GM21737 (cell line): ENCODE measurements at regions not wholly inside any gene's neighbourhood (a gene's known extent, or its start where the extent isn't known, plus 50 kb on each side); places are given as distances from the start of the nearest gene placed in this dataset.
"Not testable (repeated sequence)": the region's sequence is repeated elsewhere in the genome, so short reads cannot be mapped to it uniquely, and the experiment has no call there.

ENCODE experiments used
- ATAC-seq: cut with Tn5 transposase; IDR thresholded peaks from one replicate; pipeline ENCODE4 v1.9.1; 2021; ENCODE audit warnings: mild to moderate bottlenecking, moderate library complexity; ENCODE audit not compliant: unreplicated experiment

DNA sequence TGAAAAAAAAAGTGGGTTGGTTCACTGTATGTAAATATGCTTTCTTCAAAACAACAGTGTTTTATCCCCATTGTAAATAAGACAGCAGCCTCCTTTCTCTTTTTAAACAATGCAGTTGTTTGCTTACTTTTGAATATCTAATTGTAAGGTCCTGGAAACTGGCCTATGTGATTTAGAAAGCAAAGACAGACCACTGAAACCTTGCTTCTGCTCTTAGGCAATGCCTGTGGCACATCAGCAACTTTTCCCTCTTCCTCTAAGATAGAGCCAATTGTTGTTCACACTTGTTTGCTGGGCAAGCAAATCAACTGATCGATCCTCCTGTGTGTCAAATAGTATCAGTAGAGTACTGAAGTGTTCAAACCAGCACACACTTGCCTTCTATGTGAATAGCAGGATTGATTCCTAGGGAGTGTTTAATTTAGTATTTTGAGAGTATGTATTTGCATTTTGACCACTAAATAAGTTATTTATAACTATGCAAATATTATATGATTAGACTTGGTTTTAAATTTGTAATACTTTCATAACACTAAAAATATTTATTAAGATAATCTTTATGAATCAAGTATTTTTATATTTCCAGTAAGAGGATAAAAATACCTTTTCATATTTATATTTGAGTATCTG is 55.4 kb upstream of the GRPR start:
- no peak for ATAC-seq

DNA sequence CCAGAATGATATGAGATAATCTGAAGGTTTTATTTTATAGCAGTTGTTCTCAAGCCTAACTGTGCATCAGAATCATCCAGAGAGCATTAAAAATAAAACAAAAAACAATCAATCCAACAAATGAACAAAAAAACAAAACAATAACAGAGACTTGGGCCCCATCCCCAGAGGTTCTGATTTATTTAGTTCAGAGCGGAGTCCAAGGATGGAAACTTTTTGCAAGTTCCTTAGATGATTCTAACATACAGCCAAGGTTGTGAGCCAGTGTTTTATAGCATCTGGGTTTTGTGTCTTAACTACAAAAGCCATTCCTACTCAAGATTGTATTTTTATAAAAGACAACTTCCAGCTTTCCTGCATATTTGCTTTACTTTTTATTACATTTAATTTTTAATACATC is 59.4 kb upstream of the GRPR start:
- no peak for ATAC-seq

DNA sequence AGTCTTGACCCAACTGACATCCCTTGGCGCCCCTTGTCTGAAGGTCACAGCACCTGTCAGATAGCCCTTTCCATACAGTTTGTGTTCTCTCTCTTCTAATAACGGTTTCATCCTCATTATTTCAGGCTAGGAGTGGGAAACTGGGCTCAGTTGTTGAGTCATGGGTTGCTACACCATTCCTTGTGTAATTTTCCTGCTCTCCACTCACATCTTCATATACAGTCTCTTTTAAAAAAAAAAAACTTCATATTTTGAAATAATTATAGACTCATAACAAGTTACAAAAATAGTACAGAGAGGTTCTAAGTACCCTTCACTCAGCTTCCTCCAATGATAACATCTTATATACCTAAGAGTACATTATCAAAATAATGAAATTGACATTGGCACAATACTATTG is 60.2 kb upstream of the GRPR start:
- ATAC-seq: no peak

DNA sequence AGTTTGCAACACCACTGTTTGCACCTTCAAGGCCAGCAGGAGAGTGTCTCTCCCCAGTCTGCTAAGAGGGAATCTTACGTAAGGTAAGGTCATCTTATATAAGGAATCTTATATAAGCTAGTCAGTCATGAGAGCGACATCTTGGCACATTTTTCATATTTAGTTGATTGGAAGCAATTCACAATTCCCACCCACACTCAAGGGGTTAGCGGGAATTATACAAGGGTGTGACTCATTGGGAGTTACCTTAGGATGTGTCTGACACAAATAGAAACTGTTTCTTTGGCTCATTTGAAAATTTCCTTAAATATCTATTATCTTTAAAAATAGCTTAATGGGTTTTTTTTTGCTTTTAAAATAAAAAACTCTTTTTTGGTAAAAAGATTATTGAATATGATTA is 62.1 kb upstream of the GRPR start:
- no peak for ATAC-seq

DNA sequence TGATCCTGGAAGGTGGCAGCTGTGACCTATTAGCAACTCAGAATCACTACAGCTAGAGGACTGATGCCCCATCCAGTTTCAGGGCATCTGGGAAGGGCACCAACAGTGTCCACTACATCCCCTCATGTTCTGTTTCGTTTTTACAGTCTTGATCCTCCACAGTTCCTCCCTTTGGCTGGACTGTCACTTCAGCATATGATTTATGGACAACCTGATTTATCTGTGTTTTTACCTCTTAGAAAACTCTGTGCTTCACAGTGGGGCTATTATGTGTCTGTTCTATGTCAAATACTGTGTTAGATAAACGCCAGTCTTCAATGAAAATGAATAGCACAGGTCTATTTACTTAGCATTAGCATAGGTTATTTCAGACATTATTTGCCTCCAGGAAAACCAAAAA is 63.1 kb upstream of the GRPR start:
- ATAC-seq: no peak

DNA sequence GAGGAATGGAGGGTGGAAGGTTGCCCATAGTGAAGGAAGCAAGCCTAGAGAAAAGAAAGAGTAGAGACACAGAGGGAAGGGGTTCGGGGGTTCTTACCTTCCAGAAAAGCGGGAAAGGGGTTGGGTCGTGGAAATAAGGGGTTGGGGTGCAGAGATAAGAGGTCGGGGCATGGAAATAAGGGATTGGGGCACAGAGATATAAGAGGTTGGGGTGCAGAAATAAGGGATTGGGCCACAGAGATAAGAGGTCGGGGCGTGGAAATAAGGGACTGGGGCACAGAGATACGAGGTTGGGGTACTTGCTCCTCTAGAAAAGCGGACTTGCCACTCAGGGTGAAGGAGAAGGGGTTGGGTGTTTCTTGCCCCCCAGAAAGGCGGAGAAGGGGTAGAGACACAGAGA is 74.2 kb upstream of the GRPR start:
- not testable (repeated sequence) for ATAC-seq

DNA sequence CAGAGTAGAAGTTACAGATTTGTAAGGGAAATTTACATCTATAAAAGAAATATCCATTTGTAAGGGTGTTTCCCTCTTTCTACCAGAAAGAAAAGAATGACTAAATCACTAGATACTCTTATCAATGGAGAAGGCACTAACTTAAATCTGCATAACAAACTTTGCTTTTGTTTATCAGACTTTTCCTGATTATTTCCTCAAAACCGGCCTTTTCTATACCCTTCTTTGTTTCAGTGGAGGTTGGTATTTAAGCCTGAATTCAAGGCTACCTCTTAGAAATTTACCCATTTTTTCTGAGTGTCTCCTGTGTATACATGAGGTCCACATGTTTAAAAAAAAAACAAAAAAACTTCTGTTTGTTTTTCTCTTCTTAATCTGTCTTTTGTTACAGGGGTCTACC is 80.4 kb upstream of the GRPR start:
- ATAC-seq: no peak

DNA sequence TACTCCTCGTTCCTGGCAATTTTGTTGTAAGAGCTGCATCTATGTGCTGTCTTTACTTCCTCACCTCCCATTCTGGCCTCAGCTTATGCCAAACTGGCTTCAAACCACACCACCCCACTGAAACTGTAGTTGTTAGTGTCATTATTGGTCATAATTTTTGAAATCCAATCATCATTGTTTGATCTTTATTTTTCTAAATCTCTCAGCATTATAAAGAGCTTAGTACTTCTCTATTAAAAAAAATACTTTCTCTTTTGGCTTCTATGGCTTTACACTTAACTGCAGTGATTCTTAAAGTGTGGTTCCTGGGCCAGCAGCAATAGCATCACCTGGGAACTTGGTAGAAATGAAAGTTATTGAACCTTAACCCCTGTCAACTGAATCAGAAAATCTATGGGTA is 83.5 kb upstream of the GRPR start:
- no peak for ATAC-seq

DNA sequence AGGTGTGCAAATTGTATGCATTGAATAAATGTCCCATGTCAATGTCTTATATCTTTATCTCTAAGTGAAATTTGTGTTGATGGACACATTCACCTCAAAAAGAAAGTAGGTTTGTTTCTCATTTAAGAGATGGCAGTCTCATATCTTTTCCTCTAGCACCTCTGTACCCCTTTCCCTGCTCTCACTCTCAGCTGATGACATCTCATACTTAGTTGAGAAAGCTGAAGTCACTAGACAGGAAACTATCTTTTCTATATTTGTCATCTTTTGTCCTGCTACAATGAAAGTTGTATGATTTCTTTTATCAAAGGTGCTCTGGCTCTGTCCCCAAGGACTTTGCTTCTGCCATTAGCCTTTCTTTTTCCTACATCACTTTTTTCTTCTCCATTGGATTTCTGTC is 84.0 kb upstream of the GRPR start:
- ATAC-seq: no peak

DNA sequence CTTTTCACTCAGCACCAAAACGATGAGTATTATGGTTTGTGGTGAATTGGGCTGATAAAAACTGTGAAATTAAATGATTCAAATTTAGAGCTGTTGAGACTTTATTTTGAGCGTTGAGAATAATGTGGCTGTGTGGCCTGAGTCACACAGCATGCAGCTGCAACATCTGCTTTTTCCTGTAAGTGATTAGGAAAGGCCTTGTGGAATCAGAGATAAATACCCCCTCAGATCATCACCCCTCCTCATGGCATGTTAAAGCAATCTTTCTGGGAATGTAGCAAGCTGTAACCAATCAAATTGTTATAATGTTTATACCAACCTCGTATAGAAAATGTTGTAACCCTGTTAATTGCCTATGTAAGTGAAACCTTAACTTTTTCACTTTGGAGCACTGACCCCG is 90.0 kb upstream of the GRPR start:
- ATAC-seq: no peak

DNA sequence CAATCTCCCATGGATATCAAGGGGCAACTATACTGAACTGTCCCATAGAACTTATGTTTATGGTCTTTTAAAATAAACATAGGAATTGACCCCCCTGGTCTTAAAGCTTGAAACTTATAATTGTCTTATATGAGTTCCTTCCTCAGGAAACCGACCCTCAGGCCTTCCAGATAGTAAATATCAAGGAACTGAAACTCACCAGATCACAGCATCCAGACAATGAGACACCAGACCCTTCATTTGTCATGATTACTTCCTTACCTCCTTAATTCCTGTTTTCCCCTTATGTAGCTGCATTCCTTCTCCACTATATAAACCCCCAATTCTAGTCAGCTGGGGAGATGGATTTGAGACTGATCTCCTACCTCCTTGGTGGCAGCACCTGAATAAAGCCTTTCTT is 94.8 kb upstream of the GRPR start:
- ATAC-seq: no peak

DNA sequence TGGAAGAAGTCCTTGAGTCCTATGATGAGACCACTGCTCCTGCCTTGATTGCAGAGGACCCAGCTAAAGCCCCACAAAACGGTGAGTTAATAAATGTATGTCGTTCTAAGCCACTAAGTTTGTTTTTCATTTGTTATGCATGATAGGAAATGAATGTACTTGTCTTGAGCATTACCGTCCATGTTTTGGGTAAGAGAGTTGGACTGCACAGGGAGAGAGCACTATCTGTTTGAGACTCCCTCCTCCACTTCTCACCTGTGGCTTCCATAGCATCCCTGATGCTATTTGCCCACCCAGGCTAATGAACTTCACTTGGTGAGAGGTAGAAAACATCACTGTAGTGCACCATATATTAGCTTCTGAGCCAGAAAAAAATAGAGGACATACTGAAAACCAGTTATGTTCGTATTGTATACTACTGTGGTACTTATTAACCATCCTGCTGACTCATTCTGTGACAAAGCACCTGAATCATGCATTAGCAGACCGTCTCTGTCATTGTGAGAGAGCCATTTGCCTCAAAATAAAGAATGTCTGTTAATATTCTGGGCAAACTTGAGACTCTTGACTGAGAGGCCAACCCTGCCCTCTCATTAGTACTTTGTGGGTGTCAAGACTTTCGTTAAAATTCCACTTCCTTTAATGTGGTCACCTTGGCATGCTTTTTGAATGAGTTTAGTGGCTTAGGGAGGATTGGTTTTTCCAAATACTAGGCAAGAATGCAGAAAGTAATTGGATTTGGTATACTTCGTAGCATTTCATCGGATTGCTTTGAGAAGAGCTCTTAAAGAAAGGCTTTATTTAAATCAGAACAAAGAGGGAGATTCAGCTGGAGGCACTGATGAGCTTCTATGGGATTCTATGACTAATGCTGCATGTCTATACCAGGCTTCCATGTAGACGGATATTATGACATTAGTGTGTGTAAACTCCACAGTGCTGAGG is 99.3 kb upstream of the GRPR start:
- peak; percentile 99 for ATAC-seq

DNA sequence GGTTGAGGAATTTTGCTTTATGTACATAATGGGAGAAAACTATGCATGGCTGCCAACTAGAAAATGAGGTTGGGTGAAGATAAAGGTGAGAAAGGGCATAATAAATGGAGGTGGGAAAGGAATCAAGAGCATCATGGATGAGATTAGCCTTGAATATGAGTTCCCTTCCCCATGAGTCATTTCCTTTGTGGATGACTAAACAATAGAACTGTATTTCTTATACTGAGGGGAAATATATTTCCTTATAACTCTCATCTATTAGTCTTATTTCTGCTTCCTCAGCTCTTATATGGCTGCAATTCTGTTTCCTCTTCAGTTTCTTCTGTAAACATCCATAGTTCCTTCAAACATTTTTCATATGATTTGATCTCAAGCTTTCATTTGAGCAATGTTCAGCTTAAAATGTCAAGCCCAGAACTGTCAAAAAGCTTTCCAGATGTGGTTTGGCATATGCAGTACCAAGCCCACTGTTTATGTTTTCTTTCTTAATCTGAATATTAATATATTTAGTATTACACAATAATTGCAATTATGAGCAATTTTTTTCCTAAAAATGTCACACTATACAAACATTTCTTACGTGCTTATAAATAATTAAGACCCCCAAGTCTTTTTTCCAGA is 100.7 kb upstream of the GRPR start:
- no peak for ATAC-seq

DNA sequence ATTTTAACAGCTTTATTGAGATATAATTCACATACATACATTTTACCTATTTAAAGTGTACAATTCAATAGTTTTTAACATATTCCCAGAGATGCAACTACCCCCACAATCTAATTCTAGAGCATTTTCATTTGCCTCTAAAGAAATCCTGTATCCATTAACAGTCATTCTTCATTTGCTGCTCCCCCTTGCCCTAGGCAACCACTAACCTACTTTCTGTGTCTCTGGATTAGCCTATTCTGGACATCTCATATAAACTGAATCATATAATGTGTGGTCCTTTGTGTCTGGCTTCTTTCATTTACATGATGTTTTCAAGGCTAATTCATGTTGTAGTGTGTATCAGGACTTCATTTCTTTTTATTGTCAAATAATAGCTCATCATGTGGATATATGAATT is 105.1 kb upstream of the GRPR start:
- no peak for ATAC-seq

DNA sequence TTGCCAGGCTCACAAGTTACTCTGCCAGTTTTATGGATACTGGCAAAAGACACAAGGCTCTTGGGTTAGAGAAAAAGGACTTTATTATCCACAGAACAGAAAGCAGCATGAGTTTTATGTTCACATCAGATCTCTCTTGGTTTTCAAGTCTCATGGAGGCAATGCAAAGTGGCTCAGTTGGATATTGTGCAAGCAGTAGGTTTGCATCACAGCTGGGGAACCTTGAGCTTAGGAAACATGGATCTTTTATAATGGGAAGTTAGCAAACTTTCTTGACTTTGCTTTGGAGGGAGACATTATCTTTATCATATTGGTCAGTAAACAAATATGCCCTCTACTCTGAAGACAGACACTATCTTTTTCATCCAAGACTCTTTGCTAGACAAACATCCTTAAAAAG is 109.2 kb upstream of the GRPR start:
- no peak for ATAC-seq

DNA sequence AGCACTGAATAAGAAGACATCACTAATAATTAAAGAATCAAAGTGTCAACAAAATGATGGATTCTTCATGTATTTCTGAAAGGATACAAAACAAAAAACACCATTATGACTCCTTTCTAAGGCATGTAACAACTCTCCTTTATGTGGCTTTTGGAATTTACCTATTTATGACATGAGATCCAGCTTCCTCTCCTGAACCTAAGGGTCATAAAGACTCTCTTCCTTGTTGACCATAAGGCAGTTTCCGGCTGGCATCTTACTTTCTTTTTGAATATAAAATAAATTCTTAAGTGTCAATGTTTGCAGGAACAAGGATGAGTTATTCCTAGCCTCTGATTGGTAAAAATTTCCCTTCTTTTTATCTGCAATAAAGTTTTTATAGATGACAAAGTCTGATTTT is 111.1 kb upstream of the GRPR start:
- ATAC-seq: no peak

DNA sequence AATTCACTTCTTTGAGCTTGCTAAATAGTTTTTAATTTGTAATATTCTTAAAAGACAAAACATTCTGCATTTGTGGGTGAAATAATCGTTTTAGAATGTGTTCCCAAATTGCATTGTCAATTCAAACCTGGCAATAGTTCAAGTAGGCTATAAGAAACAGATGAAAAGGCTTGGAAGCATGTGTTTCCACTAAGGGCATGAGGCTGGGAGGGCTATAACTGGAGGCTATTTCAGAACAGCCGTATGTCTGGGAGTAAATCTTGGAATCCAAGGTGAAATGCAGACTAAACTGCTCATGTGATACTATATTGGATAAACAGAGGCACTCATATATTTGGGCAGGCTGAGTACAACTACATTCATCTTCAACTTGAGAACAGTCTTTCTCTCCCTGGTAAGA is 117.4 kb upstream of the GRPR start:
- no peak for ATAC-seq

DNA sequence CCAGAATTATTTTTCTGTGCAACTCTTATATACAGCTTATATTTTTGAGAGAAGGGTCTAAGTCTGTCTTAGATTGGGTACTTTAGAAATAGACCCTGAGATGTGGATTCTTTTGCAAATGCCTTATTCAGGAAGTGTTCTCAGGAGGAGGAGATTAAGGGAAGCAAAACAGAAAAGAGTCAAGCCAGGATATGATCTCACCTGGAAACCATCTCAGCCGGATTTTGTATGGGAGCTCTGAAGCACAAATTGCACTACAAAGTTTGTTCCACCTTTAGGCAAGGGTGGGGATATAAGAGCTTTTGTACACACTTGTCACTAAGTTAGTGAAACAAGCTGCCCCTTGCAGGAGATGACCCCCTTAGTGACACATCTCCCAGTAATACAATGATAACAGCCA is 121.2 kb upstream of the GRPR start:
- ATAC-seq: no peak

DNA sequence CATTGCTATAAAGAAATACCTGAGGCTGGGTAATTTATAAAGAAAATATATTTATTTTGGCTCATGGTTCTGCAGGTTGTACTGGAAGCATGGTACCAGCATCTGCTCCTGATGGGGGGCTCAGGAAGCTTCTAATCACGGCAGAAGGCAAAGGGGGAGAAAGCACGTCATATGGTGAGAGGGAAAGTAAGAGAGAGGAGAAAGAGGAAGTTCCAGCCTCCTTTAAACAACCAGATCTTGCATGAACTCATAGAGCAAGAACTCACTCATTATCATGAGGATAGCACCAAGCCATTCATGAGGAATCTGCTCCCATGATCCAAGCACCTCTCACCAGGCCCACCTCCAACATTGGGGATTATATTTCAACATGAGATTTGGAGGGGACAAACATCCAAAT is 125.0 kb upstream of the GRPR start:
- no peak for ATAC-seq

DNA sequence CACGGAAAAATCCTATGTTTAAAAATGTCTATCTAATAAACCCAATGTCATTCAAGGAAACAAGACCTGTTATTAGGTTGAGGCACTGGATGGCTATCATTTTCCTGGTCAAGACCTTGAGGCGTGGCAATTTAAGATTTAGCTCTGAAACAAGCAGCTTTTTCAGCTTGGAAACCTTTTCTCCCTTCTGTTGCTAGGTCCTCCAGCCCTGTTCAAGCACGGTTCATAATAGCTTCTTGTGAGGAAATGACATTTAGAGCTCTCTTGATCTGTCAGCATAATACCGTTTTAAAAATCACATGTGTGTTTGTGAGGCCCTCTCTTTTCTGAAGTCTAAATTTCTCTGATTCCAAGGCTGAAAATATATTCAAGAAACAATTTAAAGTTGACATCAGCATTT is 133.6 kb upstream of the GRPR start:
- ATAC-seq: no peak

DNA sequence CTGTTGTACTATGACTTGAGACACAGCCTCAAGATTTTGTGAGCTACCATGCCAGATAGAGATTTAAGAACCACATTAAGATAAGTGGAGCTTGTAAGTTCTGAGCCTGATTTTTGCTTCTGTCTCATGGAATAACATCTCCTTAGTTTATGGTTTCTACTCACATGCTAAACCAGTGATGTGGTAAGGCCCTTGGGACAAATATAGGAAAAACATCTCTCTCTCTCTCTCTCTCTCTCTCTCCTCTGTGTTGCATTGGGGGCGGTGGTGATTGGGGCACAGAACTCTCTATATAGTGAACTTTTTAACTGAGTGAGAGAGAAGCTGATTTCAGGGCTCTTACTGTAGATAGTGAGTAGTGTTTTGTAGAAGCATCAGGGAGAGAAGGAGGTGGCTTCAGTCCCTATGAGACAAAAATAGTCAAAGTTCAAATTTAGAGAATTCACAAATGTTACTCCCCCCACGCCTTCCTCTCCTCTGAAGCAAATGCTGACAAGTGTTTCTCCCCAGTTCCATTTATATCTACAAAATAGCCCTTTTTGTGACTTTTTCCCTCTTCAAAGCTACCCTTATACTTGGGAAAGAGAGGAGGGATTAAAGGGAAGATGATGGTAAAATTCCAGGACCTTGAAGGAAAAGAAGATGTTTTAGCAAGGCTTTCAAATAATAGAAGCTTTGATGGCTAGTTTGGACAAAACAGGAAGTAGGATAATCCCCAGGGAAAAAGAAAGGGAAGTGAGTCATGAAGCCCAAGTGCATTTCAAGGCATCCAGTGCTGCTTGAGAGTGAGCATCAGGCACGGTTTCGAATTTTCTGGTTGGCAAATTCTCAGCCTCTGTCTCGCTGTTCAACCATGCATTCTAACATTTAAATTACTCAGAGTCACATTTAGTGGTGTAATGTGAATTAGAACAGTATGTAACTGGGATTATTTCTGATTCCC is 134.3 kb upstream of the AP1S2 start:
- ATAC-seq: no peak
